ENCODE measurements at regions not wholly inside any gene's neighbourhood (a gene's known extent, or its start where the extent isn't known, plus 50 kb on each side); places are given as distances from the start of the nearest gene placed in this dataset.

DNA sequence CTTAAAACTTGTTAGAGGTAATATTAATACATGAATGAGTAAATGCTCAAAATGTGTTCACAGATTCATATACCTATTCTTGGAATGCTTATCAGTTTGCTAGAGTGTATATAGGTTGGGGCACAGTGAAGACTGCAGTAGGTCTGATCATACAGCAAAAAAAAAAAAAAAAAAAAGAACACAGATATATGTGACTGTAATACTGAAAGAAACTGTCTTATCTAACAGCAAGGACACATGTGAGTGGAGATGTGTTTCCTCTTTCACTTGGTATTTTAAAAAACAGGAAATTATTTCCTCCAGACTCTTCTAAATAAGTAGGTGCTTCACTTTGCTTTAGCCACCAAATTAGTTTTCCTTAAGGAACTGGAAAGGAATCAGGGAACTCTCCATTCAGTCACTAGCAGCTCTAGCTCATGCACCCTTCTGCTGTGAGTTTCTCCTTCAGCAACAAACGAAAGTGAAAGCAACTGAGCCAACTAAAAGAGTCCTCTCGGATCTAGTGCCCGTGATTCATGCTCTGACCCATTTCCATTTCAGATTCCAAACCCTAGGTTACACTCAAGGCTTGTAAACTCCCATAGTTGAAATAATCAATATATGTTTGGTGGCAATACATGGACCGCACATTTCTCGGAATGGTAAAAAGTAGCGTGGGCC lies 98.5 kb downstream of the DSEL start:
- H3K36me3 ChIP-seq (ENCODE audit: control insufficient read depth in 2 of 4, insufficient read depth in 4 of 4, low read length in 3 of 4): no peaks in the 10 kb centered on the region
- H3K27ac ChIP-seq (ENCODE audit: low read depth, low read length): no peak overlapping the region
- no peak overlapping the region for H3K56ac ChIP-seq (replicated peaks; ENCODE audit: insufficient read length, low read depth, low read length)
- no peak overlapping the region for H2BK120ac ChIP-seq (replicated peaks; ENCODE audit: low read depth, low read length)
- no peak overlapping the region for H2BK5ac ChIP-seq (ENCODE audit: low read depth, low read length)
- DNase-seq (ENCODE audit: low read depth in 1 of 2, low spot score in 2 of 2): no peak
- ChIA-PET CTCF (ENCODE audit: partially characterized antibody) (interaction anchor here (0.6 kb wide), 1 partner anchor 256 kb away, joined by 3 read pairs; no protein-coding TSS in a partner anchor), POLR2A (ENCODE audit: partially characterized antibody) (no interaction called here)
- H2BK12ac ChIP-seq (ENCODE audit: low read depth, low read length): no peak overlapping the region
- no peak overlapping the region for H3K14ac ChIP-seq (ENCODE audit: insufficient read length)
- no peak for FAIRE-seq
- H3K79me2 ChIP-seq (ENCODE audit: control insufficient read depth in 1 of 2, insufficient read depth in 2 of 2, low read length in 2 of 2): no peaks in the 10 kb centered on the region
- H3K23ac ChIP-seq (ENCODE audit: insufficient read length): no peak overlapping the region
- WGBS, 2 experiments (ENCODE audit: extremely low coverage in 1 of 2, insufficient coverage in 1 of 2, insufficient read length in 1 of 2, insufficient replicate concordance in 2 of 2, low coverage in 1 of 2, low lambda C conversion rate in 2 of 2, missing lambda C conversion rate in 1 of 2): 95% methylated on average over 6 of the region's 6 CpGs; no CpG with 5 or more reads in 1 of the 2 experiments
- no peak overlapping the region for H2AFZ ChIP-seq (ENCODE audit: low read length)
- no peak overlapping the region for H4K91ac ChIP-seq (replicated peaks; ENCODE audit: insufficient read length, low read length)
- no peaks in the 10 kb centered on the region for H4K20me1 ChIP-seq (replicated peaks in 1 of 2; ENCODE audit: control insufficient read depth in 1 of 2, insufficient read depth in 2 of 2, low read length in 2 of 2)
- H3K23me2 ChIP-seq (ENCODE audit: low read depth, low read length): no peaks in the 10 kb centered on the region
- H4K8ac ChIP-seq (ENCODE audit: extremely low read depth, insufficient read depth, low read length): no peak overlapping the region
- no peak overlapping the region for H2AK5ac ChIP-seq (ENCODE audit: low read depth, low read length)
- no peak overlapping the region for H4K5ac ChIP-seq (ENCODE audit: insufficient read length, low read depth, low read length)
- no peaks in the 10 kb centered on the region for H3K9me3 ChIP-seq (ENCODE audit: insufficient read depth in 2 of 2, low read depth in 1 of 2, low read length in 1 of 2)
- no peaks in the 10 kb centered on the region for H3K79me1 ChIP-seq (ENCODE audit: low read depth, low read length)
- no peak overlapping the region for H2BK20ac ChIP-seq (ENCODE audit: low read length)
- no peak overlapping the region for H3K4me3 ChIP-seq (ENCODE audit: extremely low read depth in 1 of 4, insufficient read depth in 2 of 4, low read depth in 3 of 4, low read length in 4 of 4)
- H3K18ac ChIP-seq (ENCODE audit: extremely low read depth, low read length): no peak overlapping the region
- no peaks in the 10 kb centered on the region for H3K27me3 ChIP-seq (replicated peaks in 1 of 4; ENCODE audit: control insufficient read depth in 3 of 4, extremely low read depth in 1 of 4, insufficient read depth in 3 of 4, low read length in 3 of 4)
- H3K4me2 ChIP-seq (ENCODE audit: insufficient read depth in 1 of 2, low read depth in 2 of 2, low read length in 2 of 2): no peak overlapping the region
- no peak overlapping the region for H3K9ac ChIP-seq (replicated peaks in 1 of 4; ENCODE audit: extremely low read depth in 1 of 4, low read depth in 3 of 4, low read length in 3 of 4)
- no peak overlapping the region for H3K4ac ChIP-seq (replicated peaks; ENCODE audit: insufficient read length, low read depth, low read length)
- no peaks in the 10 kb centered on the region for H3K4me1 ChIP-seq (replicated peaks in 1 of 4; ENCODE audit: control insufficient read depth in 3 of 4, insufficient read depth in 4 of 4, low read length in 3 of 4)
- H2BK15ac ChIP-seq (ENCODE audit: low read length): no peak overlapping the region
- no peak for TF ChIP-seq RNF2 (IDR thresholded peaks at IDR 0.05; ENCODE audit: borderline replicate concordance, low read depth, low read length, missing control alignments, poor library complexity, severe bottlenecking)
- no peak for TF ChIP-seq SUZ12 (IDR thresholded peaks at IDR 0.05; ENCODE audit: low read length)
- no peak for TF ChIP-seq TAF1 (IDR thresholded peaks at IDR 0.05; ENCODE audit: low read depth, low read length)
- TF ChIP-seq, protein P1, sequence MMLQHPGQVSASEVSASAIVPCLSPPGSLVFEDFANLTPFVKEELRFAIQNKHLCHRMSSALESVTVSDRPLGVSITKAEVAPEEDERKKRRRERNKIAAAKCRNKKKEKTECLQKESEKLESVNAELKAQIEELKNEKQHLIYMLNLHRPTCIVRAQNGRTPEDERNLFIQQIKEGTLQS (IDR thresholded peaks at IDR 0.05; ENCODE audit: insufficient read depth, low read depth, low read length): no peak
- no peak for TF ChIP-seq HDAC2 (IDR thresholded peaks at IDR 0.05; ENCODE audit: borderline replicate concordance in 1 of 2, low read depth in 2 of 2, low read length in 2 of 2)
- TF ChIP-seq POU5F1 (IDR thresholded peaks at IDR 0.05; ENCODE audit: low read depth, low read length): no peak
- TF ChIP-seq HDAC6 (IDR thresholded peaks at IDR 0.05; ENCODE audit: low read depth, low read length): no peak
- TF ChIP-seq KDM1A (IDR thresholded peaks at IDR 0.05; ENCODE audit: borderline replicate concordance, low read length): no peak
- TF ChIP-seq CREB1 (IDR thresholded peaks at IDR 0.05): no peak
- TF ChIP-seq, protein P2, sequence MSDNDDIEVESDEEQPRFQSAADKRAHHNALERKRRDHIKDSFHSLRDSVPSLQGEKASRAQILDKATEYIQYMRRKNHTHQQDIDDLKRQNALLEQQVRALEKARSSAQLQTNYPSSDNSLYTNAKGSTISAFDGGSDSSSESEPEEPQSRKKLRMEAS (IDR thresholded peaks at IDR 0.05): no peak
- no peak for TF ChIP-seq POLR2AphosphoS5 (IDR thresholded peaks at IDR 0.05; ENCODE audit: low read depth, low read length)
- TF ChIP-seq RXRA (IDR thresholded peaks at IDR 0.05; ENCODE audit: insufficient read depth, low read depth, low read length): no peak
- TF ChIP-seq JUN (IDR thresholded peaks at IDR 0.05; ENCODE audit: low read depth, low read length): no peak

Measured in H1 (cell line).